ENCODE measurements at regions not wholly inside any gene's neighbourhood (a gene's known extent, or its start where the extent isn't known, plus 50 kb on each side); places are given as distances from the start of the nearest gene placed in this dataset.
"Not testable (repeated sequence)": the region's sequence is repeated elsewhere in the genome, so short reads cannot be mapped to it uniquely, and the experiment has no call there.

DNA sequence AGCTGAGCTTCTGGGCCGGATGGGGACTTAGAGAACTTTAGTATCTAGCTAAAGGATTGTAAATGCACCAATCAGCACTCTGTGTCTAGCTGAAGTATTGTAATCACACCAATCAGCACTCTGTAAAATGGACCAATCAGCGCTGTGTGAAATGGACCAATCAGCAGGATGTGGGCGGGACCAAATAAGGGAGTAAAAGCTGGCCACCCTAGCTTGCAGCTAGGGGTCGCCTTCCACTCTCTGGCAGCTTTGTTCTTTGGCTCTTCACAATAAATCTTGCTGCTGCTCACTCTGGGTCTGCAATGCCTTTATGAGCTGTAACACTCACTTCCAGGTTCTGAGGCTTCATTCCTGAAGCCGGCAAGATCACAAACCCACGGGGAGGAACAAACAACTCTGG, 354.0 kb downstream of the PRR16 start:
- Histone ChIP-seq H3K4me1 (ENCODE audit: insufficient read depth, low read length) (peaks cover 6% of the 10 kb centered on the region; the same call in 1 of the 2 replicates), H3K27ac (ENCODE audit: low read length) (no peak overlapping the region), H3K36me3 (ENCODE audit: insufficient read depth, low read length) (no peaks in the 10 kb centered on the region), H3K9me3 (ENCODE audit: insufficient read depth, low read length, severe bottlenecking) (peaks cover 15% of the 10 kb centered on the region), H3K9ac (ENCODE audit: low read depth, low read length) (no peak overlapping the region), H4K20me1 (ENCODE audit: insufficient read depth, low read length) (no peaks in the 10 kb centered on the region), H3K4me3 (ENCODE audit: low read depth in 1 of 2, low read length in 2 of 2) (no peak overlapping the region), H3K4me2 (ENCODE audit: insufficient read depth, low read length) (no peak overlapping the region), H2AFZ (ENCODE audit: low read depth, low read length) (no peak overlapping the region), H3K79me2 (ENCODE audit: insufficient read depth, low read length) (no peaks in the 10 kb centered on the region), H3K27me3 (ENCODE audit: insufficient read depth, low read length, poor library complexity) (no peaks in the 10 kb centered on the region)
- TF ChIP-seq, protein P1, sequence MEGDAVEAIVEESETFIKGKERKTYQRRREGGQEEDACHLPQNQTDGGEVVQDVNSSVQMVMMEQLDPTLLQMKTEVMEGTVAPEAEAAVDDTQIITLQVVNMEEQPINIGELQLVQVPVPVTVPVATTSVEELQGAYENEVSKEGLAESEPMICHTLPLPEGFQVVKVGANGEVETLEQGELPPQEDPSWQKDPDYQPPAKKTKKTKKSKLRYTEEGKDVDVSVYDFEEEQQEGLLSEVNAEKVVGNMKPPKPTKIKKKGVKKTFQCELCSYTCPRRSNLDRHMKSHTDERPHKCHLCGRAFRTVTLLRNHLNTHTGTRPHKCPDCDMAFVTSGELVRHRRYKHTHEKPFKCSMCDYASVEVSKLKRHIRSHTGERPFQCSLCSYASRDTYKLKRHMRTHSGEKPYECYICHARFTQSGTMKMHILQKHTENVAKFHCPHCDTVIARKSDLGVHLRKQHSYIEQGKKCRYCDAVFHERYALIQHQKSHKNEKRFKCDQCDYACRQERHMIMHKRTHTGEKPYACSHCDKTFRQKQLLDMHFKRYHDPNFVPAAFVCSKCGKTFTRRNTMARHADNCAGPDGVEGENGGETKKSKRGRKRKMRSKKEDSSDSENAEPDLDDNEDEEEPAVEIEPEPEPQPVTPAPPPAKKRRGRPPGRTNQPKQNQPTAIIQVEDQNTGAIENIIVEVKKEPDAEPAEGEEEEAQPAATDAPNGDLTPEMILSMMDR (IDR thresholded peaks at IDR 0.05; ENCODE audit: borderline replicate concordance, extremely low read depth, low read length, poor library complexity, severe bottlenecking) = peak; percentile 27
- no peak for TF ChIP-seq EZH2 (IDR thresholded peaks at IDR 0.05; ENCODE audit: borderline replicate concordance, low read depth, low read length, severe bottlenecking)
- ATAC-seq (ENCODE audit: insufficient read depth, low read depth) (no peak), DNase-seq (no peak)

- DNase-seq (no peak), ATAC-seq (ENCODE audit: insufficient read depth, low read depth) (no peak)
- Histone ChIP-seq H3K27ac (ENCODE audit: low read length) (no peak overlapping the region), H3K27me3 (ENCODE audit: insufficient read depth, low read length, poor library complexity) (no peaks in the 10 kb centered on the region), H3K36me3 (ENCODE audit: insufficient read depth, low read length) (no peaks in the 10 kb centered on the region), H3K79me2 (ENCODE audit: insufficient read depth, low read length) (no peaks in the 10 kb centered on the region), H3K4me1 (ENCODE audit: insufficient read depth, low read length) (no peaks in the 10 kb centered on the region), H3K4me2 (ENCODE audit: insufficient read depth, low read length) (no peak overlapping the region), H3K9ac (ENCODE audit: low read depth, low read length) (no peak overlapping the region), H3K4me3 (ENCODE audit: low read depth in 1 of 2, low read length in 2 of 2) (no peak overlapping the region), H2AFZ (ENCODE audit: low read depth, low read length) (no peak overlapping the region), H3K9me3 (ENCODE audit: insufficient read depth, low read length, severe bottlenecking) (peaks cover 4% of the 10 kb centered on the region), H4K20me1 (ENCODE audit: insufficient read depth, low read length) (no peaks in the 10 kb centered on the region)
- TF ChIP-seq EZH2 (IDR thresholded peaks at IDR 0.05; ENCODE audit: borderline replicate concordance, low read depth, low read length, severe bottlenecking) = no peak
- TF ChIP-seq, protein P1 (IDR thresholded peaks at IDR 0.05; ENCODE audit: borderline replicate concordance, extremely low read depth, low read length, poor library complexity, severe bottlenecking) = no peak
These were observed 359.2 kb downstream of the PRR16 start for GRCh38 chr5:120823328-120823727.

GRCh38 chr5:120831646-120832045, 367.5 kb downstream of the PRR16 start:
- not testable (repeated sequence) for H3K9me3 ChIP-seq (ENCODE audit: insufficient read depth, low read length, severe bottlenecking); H3K9ac ChIP-seq (ENCODE audit: low read depth, low read length); H3K4me3 ChIP-seq (ENCODE audit: low read depth in 1 of 2, low read length in 2 of 2); H3K79me2 ChIP-seq (ENCODE audit: insufficient read depth, low read length); H3K4me2 ChIP-seq (ENCODE audit: insufficient read depth, low read length); H3K36me3 ChIP-seq (ENCODE audit: insufficient read depth, low read length); H4K20me1 ChIP-seq (ENCODE audit: insufficient read depth, low read length); H3K27me3 ChIP-seq (ENCODE audit: insufficient read depth, low read length, poor library complexity); H3K4me1 ChIP-seq (ENCODE audit: insufficient read depth, low read length); DNase-seq; H3K27ac ChIP-seq (ENCODE audit: low read length); ATAC-seq (ENCODE audit: insufficient read depth, low read depth); H2AFZ ChIP-seq (ENCODE audit: low read depth, low read length)

GRCh38 chr5:120841830-120842229, 377.7 kb downstream of the PRR16 start:
- Histone ChIP-seq H3K79me2 (ENCODE audit: insufficient read depth, low read length) (no peaks in the 10 kb centered on the region), H2AFZ (ENCODE audit: low read depth, low read length) (no peak overlapping the region), H3K9me3 (ENCODE audit: insufficient read depth, low read length, severe bottlenecking) (no peaks in the 10 kb centered on the region), H3K4me1 (ENCODE audit: insufficient read depth, low read length) (no peaks in the 10 kb centered on the region), H3K4me3 (ENCODE audit: low read depth in 1 of 2, low read length in 2 of 2) (no peak overlapping the region), H3K4me2 (ENCODE audit: insufficient read depth, low read length) (no peak overlapping the region), H3K27ac (ENCODE audit: low read length) (no peak overlapping the region), H3K27me3 (ENCODE audit: insufficient read depth, low read length, poor library complexity) (no peaks in the 10 kb centered on the region), H3K9ac (ENCODE audit: low read depth, low read length) (no peak overlapping the region), H3K36me3 (ENCODE audit: insufficient read depth, low read length) (no peaks in the 10 kb centered on the region), H4K20me1 (ENCODE audit: insufficient read depth, low read length) (no peaks in the 10 kb centered on the region)
- peak; percentile 19; the same call in 1 of the 3 replicates for ATAC-seq (ENCODE audit: insufficient read depth, low read depth)
- no peak for DNase-seq
- TF ChIP-seq EZH2 (IDR thresholded peaks at IDR 0.05; ENCODE audit: borderline replicate concordance, low read depth, low read length, severe bottlenecking) = no peak
- TF ChIP-seq, protein P1 (IDR thresholded peaks at IDR 0.05; ENCODE audit: borderline replicate concordance, extremely low read depth, low read length, poor library complexity, severe bottlenecking) = no peak
